Suppressor macrophage treated with lipopolysaccharide for 1 hour (primary cell): ENCODE measurements at regions not wholly inside any gene's neighbourhood (a gene's known extent, or its start where the extent isn't known, plus 50 kb on each side); places are given as distances from the start of the nearest gene placed in this dataset.

Experiments
- DNase-seq, 3 donors: peaks; one replicate each; pipeline ENCODE4 v3.0.0-alpha.2; 2020 to 2022

- DNase-seq: no peak
Measured at GRCh38 chr4:23005691-23006090, 313.0 kb downstream of the GBA3 start.

GRCh38 chr4:23001478-23001877, 308.7 kb downstream of the GBA3 start:
- no peak for DNase-seq

- DNase-seq: no peak
Measured at GRCh38 chr4:22999419-22999818, 306.7 kb downstream of the GBA3 start.

GRCh38 chr4:22997358-22998224, 304.9 kb downstream of the GBA3 start:
- DNase-seq: no peak

- DNase-seq: no peak
Measured at GRCh38 chr4:22991576-22991975, 298.8 kb downstream of the GBA3 start.

GRCh38 chr4:22988526-22988925, 295.8 kb downstream of the GBA3 start:
- no peak for DNase-seq

GRCh38 chr4:22987870-22988269, 295.1 kb downstream of the GBA3 start:
- no peak for DNase-seq

GRCh38 chr4:22986881-22987280, 294.1 kb downstream of the GBA3 start:
- no peak for DNase-seq

- no peak for DNase-seq
Measured at GRCh38 chr4:22986262-22986661, 293.5 kb downstream of the GBA3 start.

- no peak for DNase-seq
Measured at GRCh38 chr4:22984390-22984789, 291.7 kb downstream of the GBA3 start.

GRCh38 chr4:22978656-22979055, 285.9 kb downstream of the GBA3 start:
- no peak for DNase-seq

- no peak for DNase-seq
Measured at GRCh38 chr4:22970665-22971064, 277.9 kb downstream of the GBA3 start.

- no peak for DNase-seq
Measured at GRCh38 chr4:22969287-22969896, 276.7 kb downstream of the GBA3 start.

GRCh38 chr4:22962295-22962694, 269.6 kb downstream of the GBA3 start:
- peak; percentile 3 to 18 (median 17) for DNase-seq

GRCh38 chr4:22959483-22959882, 266.7 kb downstream of the GBA3 start:
- no peak for DNase-seq

GRCh38 chr4:22957774-22958309, 265.1 kb downstream of the GBA3 start:
- no peak for DNase-seq

GRCh38 chr4:22949161-22949855, 256.6 kb downstream of the GBA3 start:
- no peak for DNase-seq

GRCh38 chr4:22947851-22948250, 255.1 kb downstream of the GBA3 start:
- DNase-seq: no peak

GRCh38 chr4:22942920-22943559, 250.3 kb downstream of the GBA3 start:
- DNase-seq: no peak

- no peak for DNase-seq
Measured at GRCh38 chr4:22941688-22942375, 249.1 kb downstream of the GBA3 start.

GRCh38 chr4:22932326-22932725, 239.6 kb downstream of the GBA3 start:
- DNase-seq: no peak

GRCh38 chr4:22922426-22922825, 229.7 kb downstream of the GBA3 start:
- DNase-seq: no peak
